ENCODE measurements at regions not wholly inside any gene's neighbourhood (a gene's known extent, or its start where the extent isn't known, plus 50 kb on each side); places are given as distances from the start of the nearest gene placed in this dataset.

DNA sequence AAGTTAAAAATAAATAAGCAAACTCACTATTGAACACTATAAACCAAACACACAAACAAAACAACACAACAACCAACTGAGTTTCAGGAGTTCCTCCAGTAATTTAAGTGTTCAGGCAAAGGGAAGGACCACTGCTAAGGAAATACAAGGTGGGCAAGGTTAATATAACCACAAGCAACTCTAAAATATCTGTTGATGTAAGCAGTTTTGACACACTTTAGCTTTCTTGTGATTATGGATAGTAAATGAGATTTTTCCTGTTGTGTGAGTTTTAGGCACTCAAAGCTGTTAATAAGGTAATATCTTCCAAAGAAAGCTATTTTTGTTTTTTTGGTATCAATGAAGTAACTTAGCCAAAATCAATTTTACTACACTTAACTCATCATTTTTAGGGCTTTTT lies 839.1 kb upstream of the FOXG1 start:
- Histone ChIP-seq H3K27ac (ENCODE audit: control insufficient read depth, insufficient read depth, low read length) (no peak overlapping the region), H3K4me1 (ENCODE audit: control insufficient read depth, extremely low read depth, insufficient read depth, low read length) (no peaks in the 10 kb centered on the region), H3K9me3 (ENCODE audit: control insufficient read depth, low read depth, low read length) (no peaks in the 10 kb centered on the region), H3K4me2 (ENCODE audit: control insufficient read depth, extremely low read depth, insufficient read depth, low read depth, low read length) (no peak overlapping the region), H3K9ac (ENCODE audit: control insufficient read depth, extremely low read depth, insufficient read depth, low read length) (no peak overlapping the region), H2AFZ (ENCODE audit: control insufficient read depth, low read length) (no peak overlapping the region), H3K79me2 (ENCODE audit: control insufficient read depth, insufficient read depth, low read length) (no peaks in the 10 kb centered on the region), H4K20me1 (ENCODE audit: control insufficient read depth, extremely low read depth, insufficient read depth, low read length) (no peaks in the 10 kb centered on the region), H3K9me1 (ENCODE audit: control insufficient read depth, extremely low read depth, insufficient read depth, low read length) (no peaks in the 10 kb centered on the region), H3K4me3 (ENCODE audit: control insufficient read depth in 2 of 3, extremely low read depth in 1 of 3, insufficient read depth in 2 of 3, low read depth in 1 of 3, low read length in 3 of 3) (no peak overlapping the region), H3K27me3 (ENCODE audit: control insufficient read depth, extremely low read depth, insufficient read depth, low read length) (no peaks in the 10 kb centered on the region), H3K36me3 (ENCODE audit: control insufficient read depth in 2 of 2, extremely low read depth in 1 of 2, insufficient read depth in 2 of 2, low read length in 2 of 2) (no peaks in the 10 kb centered on the region)
- dilution Hi-C loops (cut with MboI; ENCODE audit: extremely low pct_ligation_motif_present, low sequenced_read_pairs), result no loop called here
- TF ChIP-seq, protein P1, sequence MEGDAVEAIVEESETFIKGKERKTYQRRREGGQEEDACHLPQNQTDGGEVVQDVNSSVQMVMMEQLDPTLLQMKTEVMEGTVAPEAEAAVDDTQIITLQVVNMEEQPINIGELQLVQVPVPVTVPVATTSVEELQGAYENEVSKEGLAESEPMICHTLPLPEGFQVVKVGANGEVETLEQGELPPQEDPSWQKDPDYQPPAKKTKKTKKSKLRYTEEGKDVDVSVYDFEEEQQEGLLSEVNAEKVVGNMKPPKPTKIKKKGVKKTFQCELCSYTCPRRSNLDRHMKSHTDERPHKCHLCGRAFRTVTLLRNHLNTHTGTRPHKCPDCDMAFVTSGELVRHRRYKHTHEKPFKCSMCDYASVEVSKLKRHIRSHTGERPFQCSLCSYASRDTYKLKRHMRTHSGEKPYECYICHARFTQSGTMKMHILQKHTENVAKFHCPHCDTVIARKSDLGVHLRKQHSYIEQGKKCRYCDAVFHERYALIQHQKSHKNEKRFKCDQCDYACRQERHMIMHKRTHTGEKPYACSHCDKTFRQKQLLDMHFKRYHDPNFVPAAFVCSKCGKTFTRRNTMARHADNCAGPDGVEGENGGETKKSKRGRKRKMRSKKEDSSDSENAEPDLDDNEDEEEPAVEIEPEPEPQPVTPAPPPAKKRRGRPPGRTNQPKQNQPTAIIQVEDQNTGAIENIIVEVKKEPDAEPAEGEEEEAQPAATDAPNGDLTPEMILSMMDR (optimal IDR thresholded peaks at IDR 0.05 in 1 of 3, IDR thresholded peaks at IDR 0.05 in 1 of 3, conservative IDR thresholded peaks at IDR 0.05 in 1 of 3; ENCODE audit: extremely low read depth in 1 of 3, insufficient read depth in 2 of 3, low read length in 3 of 3), result no peak
- no peak for TF ChIP-seq EZH2 (IDR thresholded peaks at IDR 0.05; ENCODE audit: low read length)
- no peak for DNase-seq (ENCODE audit: low read depth, low spot score)
- no peak for FAIRE-seq

DNA sequence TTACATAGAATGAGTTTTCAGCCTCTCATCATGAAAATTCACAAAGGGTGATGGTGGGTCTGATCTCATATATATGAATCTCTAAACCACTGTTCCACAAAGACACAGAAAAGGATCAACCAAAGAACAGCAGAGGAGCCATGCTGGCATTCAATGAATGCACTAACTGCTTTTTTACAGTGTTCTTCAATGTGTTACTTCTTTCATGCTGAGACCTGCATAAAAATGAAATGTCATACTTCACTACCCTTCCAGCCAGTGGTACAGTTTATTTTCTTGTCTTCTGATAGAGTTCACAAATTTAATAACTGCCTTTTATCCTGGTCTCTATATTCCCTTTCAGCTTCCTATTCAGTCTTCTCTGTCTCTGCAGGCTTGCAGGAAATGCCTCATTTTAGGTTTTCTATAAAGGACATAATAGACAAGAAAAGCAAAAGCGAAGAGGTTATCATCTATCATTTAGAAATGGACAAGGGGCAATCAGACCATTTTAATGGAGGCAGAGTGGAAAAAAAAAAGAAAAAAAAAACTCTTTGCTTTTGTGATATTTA lies 836.7 kb upstream of the FOXG1 start:
- H3K36me3 ChIP-seq (ENCODE audit: control insufficient read depth in 2 of 2, extremely low read depth in 1 of 2, insufficient read depth in 2 of 2, low read length in 2 of 2), result no peaks in the 10 kb centered on the region
- H3K27me3 ChIP-seq (ENCODE audit: control insufficient read depth, extremely low read depth, insufficient read depth, low read length), result no peaks in the 10 kb centered on the region
- H3K9me1 ChIP-seq (ENCODE audit: control insufficient read depth, extremely low read depth, insufficient read depth, low read length), result no peaks in the 10 kb centered on the region
- DNase-seq (ENCODE audit: low read depth, low spot score) (no peak), FAIRE-seq (no peak)
- no peak overlapping the region for H2AFZ ChIP-seq (ENCODE audit: control insufficient read depth, low read length)
- no peaks in the 10 kb centered on the region for H4K20me1 ChIP-seq (ENCODE audit: control insufficient read depth, extremely low read depth, insufficient read depth, low read length)
- H3K4me1 ChIP-seq (ENCODE audit: control insufficient read depth, extremely low read depth, insufficient read depth, low read length), result no peaks in the 10 kb centered on the region
- H3K4me2 ChIP-seq (ENCODE audit: control insufficient read depth, extremely low read depth, insufficient read depth, low read depth, low read length), result no peak overlapping the region
- no peak overlapping the region for H3K27ac ChIP-seq (ENCODE audit: control insufficient read depth, insufficient read depth, low read length)
- no peak for TF ChIP-seq EZH2 (IDR thresholded peaks at IDR 0.05; ENCODE audit: low read length)
- TF ChIP-seq, protein P1 (optimal IDR thresholded peaks at IDR 0.05 in 1 of 3, IDR thresholded peaks at IDR 0.05 in 1 of 3, conservative IDR thresholded peaks at IDR 0.05 in 1 of 3; ENCODE audit: extremely low read depth in 1 of 3, insufficient read depth in 2 of 3, low read length in 3 of 3), result no peak
- no peaks in the 10 kb centered on the region for H3K79me2 ChIP-seq (ENCODE audit: control insufficient read depth, insufficient read depth, low read length)
- dilution Hi-C loops (cut with MboI; ENCODE audit: extremely low pct_ligation_motif_present, low sequenced_read_pairs), result no loop called here
- H3K9me3 ChIP-seq (ENCODE audit: control insufficient read depth, low read depth, low read length), result no peaks in the 10 kb centered on the region
- no peak overlapping the region for H3K9ac ChIP-seq (ENCODE audit: control insufficient read depth, extremely low read depth, insufficient read depth, low read length)
- H3K4me3 ChIP-seq (ENCODE audit: control insufficient read depth in 2 of 3, extremely low read depth in 1 of 3, insufficient read depth in 2 of 3, low read depth in 1 of 3, low read length in 3 of 3), result no peak overlapping the region

Data from keratinocyte (primary cell).